HepG2 (cell line): ENCODE measurements at regions not wholly inside any gene's neighbourhood (a gene's known extent, or its start where the extent isn't known, plus 50 kb on each side); places are given as distances from the start of the nearest gene placed in this dataset.

ENCODE experiments used
- EZH2 ChIP-seq: conservative IDR thresholded peaks from 2 replicates; pipeline ENCODE4 v1.6.1; 2012; ENCODE audit warnings: mild to moderate bottlenecking, low read depth, low read length, moderate library complexity
- FOXJ3 ChIP-seq: sonication (generic); formaldehyde crosslinking; IDR thresholded peaks from 2 replicates; pipeline ENCODE4 v1.4.0; 2020; ENCODE audit warnings: missing genetic modification reagents, mild to moderate bottlenecking, borderline replicate concordance
- HOXA3 ChIP-seq: sonication (generic); formaldehyde crosslinking; IDR thresholded peaks from 2 replicates; pipeline ENCODE4 v1.5.0; 2020; ENCODE audit warnings: missing genetic modification reagents
- KDM2A ChIP-seq: sonication (generic); formaldehyde crosslinking; IDR thresholded peaks from 2 replicates; pipeline ENCODE4 v1.4.0; 2020; ENCODE audit warnings: low read depth, missing genetic modification reagents, borderline replicate concordance
- MEF2D ChIP-seq: sonication (generic); formaldehyde crosslinking; IDR thresholded peaks from 2 replicates; pipeline ENCODE4 v1.5.1; 2020; ENCODE audit warnings: mild to moderate bottlenecking, missing genetic modification reagents
- NFYC ChIP-seq: IDR thresholded peaks from 2 replicates; pipeline ENCODE4 v1.6.1; 2016; ENCODE audit warnings: missing genetic modification reagents, missing compliant biosample characterization
- RFX3 ChIP-seq: IDR thresholded peaks from 2 replicates; pipeline ENCODE4 v1.6.1; 2016; ENCODE audit warnings: missing biosample characterization, missing genetic modification reagents
- SOX6 ChIP-seq, 2 experiments: fragments of 450-650 bp in 1 of 2; sonication (generic) in 1 of 2; formaldehyde crosslinking in 1 of 2; IDR thresholded peaks; 2 replicates each; pipeline versions ENCODE4 v1.4.0 to v1.6.1; 2017 to 2020; ENCODE audit warnings: antibody characterized with exemption in 1 of 2, mild to moderate bottlenecking in 1 of 2, missing genetic modification reagents in 1 of 2
- TBX2 ChIP-seq: sonication (generic); formaldehyde crosslinking; IDR thresholded peaks from 2 replicates; pipeline ENCODE4 v1.5.0; 2020; ENCODE audit warnings: missing genetic modification reagents, mild to moderate bottlenecking, borderline replicate concordance
- THAP11 ChIP-seq: IDR thresholded peaks from 2 replicates; pipeline ENCODE4 v1.6.1; 2016; ENCODE audit warnings: missing biosample characterization, missing genetic modification reagents
- YY1 ChIP-seq: IDR thresholded peaks from 2 replicates; pipeline ENCODE4 v1.6.1; 2011; ENCODE audit warnings: low read length, low read depth, moderate library complexity, mild to moderate bottlenecking; ENCODE audit not compliant: insufficient read depth, insufficient replicate concordance
- ZNF292 ChIP-seq: sonication (generic); formaldehyde crosslinking; IDR thresholded peaks from 2 replicates; pipeline ENCODE4 v1.8.1; 2022; ENCODE audit warnings: mild to moderate bottlenecking, low read depth, missing genetic modification reagents, borderline replicate concordance
- ZNF317 ChIP-seq: sonication (generic); formaldehyde crosslinking; IDR thresholded peaks from 2 replicates; pipeline ENCODE4 v1.5.0; 2020; ENCODE audit warnings: mild to moderate bottlenecking, missing genetic modification reagents
- TF ChIP-seq, protein P1 (sequence below): sonication (generic); formaldehyde crosslinking; IDR thresholded peaks from 2 replicates; pipeline ENCODE4 v1.4.0; 2020; ENCODE audit warnings: missing genetic modification reagents, borderline replicate concordance
- TF ChIP-seq, protein P2 (sequence below): IDR thresholded peaks from 2 replicates; pipeline ENCODE4 v1.6.1; 2016; ENCODE audit warnings: missing genetic modification reagents, missing compliant biosample characterization
- TF ChIP-seq, protein P3 (sequence below): sonication (generic); formaldehyde crosslinking; IDR thresholded peaks from 2 replicates; pipeline ENCODE4 v1.4.0; 2020; ENCODE audit warnings: missing genetic modification reagents, borderline replicate concordance
- TF ChIP-seq, protein P4 (sequence below): IDR thresholded peaks from 2 replicates; pipeline ENCODE4 v1.6.1; 2016; ENCODE audit warnings: control low read depth
- TF ChIP-seq, protein P5 (sequence below): sonication (generic); formaldehyde crosslinking; IDR thresholded peaks from 2 replicates; pipeline ENCODE4 v1.8.0; 2022; ENCODE audit warnings: missing genetic modification reagents, mild to moderate bottlenecking, moderate library complexity, borderline replicate concordance

DNA sequence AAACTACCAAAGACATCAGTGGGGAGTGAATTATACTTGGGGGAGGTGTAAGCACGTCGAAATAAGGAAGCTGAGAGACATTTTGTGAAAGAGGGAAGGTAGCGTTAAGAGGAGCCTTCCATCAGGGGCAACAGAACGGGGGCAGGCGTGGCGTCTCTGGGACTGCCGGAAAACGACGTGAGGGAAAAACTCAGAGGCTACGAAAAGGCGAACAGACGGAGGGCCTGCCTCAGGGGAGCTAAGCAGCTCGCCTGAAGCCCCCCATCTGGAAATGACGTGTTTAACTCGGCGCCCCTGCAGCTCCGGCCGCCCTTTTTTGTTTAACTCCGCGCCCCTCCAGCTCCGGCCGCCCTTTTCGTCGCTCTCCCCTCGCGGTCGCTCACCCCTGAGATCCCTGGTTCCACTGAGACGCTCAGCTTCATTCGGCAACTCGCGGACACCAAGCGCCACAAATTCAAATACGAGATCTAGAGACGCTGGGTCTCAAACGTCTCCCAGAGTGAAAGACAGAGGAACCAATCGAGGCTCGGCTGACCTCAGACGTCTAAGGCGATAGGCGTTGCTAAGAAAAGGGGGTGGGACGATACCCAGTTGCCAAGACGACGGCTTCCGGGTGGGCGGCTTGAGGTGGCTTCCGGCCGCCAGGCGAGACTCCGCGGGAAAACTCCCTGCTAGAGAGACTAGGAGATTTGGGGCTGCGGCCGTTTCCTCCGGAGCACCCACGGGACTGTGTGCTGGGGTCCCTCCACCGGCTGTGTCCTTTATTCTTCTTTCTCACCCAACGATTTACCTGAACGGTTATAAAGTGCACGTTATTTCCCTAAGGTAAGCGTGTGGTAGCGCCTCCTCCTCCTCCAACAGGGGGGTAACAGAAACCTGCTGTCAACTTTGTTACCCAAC lies 383.2 kb downstream of the ZFHX3 start (continued):
- TF ChIP-seq, protein P1, sequence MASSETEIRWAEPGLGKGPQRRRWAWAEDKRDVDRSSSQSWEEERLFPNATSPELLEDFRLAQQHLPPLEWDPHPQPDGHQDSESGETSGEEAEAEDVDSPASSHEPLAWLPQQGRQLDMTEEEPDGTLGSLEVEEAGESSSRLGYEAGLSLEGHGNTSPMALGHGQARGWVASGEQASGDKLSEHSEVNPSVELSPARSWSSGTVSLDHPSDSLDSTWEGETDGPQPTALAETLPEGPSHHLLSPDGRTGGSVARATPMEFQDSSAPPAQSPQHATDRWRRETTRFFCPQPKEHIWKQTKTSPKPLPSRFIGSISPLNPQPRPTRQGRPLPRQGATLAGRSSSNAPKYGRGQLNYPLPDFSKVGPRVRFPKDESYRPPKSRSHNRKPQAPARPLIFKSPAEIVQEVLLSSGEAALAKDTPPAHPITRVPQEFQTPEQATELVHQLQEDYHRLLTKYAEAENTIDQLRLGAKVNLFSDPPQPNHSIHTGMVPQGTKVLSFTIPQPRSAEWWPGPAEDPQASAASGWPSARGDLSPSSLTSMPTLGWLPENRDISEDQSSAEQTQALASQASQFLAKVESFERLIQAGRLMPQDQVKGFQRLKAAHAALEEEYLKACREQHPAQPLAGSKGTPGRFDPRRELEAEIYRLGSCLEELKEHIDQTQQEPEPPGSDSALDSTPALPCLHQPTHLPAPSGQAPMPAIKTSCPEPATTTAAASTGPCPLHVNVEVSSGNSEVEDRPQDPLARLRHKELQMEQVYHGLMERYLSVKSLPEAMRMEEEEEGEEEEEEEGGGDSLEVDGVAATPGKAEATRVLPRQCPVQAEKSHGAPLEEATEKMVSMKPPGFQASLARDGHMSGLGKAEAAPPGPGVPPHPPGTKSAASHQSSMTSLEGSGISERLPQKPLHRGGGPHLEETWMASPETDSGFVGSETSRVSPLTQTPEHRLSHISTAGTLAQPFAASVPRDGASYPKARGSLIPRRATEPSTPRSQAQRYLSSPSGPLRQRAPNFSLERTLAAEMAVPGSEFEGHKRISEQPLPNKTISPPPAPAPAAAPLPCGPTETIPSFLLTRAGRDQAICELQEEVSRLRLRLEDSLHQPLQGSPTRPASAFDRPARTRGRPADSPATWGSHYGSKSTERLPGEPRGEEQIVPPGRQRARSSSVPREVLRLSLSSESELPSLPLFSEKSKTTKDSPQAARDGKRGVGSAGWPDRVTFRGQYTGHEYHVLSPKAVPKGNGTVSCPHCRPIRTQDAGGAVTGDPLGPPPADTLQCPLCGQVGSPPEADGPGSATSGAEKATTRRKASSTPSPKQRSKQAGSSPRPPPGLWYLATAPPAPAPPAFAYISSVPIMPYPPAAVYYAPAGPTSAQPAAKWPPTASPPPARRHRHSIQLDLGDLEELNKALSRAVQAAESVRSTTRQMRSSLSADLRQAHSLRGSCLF (CRISPR knock-in tag), result no peak
- TF ChIP-seq ZNF317 (CRISPR knock-in tag) (peak; percentile 78), HOXA3 (CRISPR knock-in tag) (peak; percentile 10), FOXJ3 (CRISPR knock-in tag) (0 out of 2 replicates have a peak, but pooled peaks have one; percentile 27), MEF2D (CRISPR knock-in tag) (peak; percentile 28), SOX6 (IDR thresholded peaks at IDR 0.05) (no peak), SOX6 (CRISPR knock-in tag; IDR thresholded peaks at IDR 0.05) (peak; percentile 51; the same call in 1 of the 2 replicates), RFX3 (CRISPR knock-in tag) (peak; percentile 99), NFYC (CRISPR knock-in tag) (peak; percentile 97), KDM2A (CRISPR knock-in tag) (peak; percentile 81), ZNF292 (CRISPR knock-in tag) (peak; percentile 16; the same call in 1 of the 2 replicates), TBX2 (CRISPR knock-in tag) (peak; percentile 45; the same call in 1 of the 2 replicates), THAP11 (peak; percentile 79), EZH2 (no peak), YY1 (peak; percentile 43)
- TF ChIP-seq, protein P2, sequence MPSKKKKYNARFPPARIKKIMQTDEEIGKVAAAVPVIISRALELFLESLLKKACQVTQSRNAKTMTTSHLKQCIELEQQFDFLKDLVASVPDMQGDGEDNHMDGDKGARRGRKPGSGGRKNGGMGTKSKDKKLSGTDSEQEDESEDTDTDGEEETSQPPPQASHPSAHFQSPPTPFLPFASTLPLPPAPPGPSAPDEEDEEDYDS (CRISPR knock-in tag), result peak; percentile 70
- TF ChIP-seq, protein P3, sequence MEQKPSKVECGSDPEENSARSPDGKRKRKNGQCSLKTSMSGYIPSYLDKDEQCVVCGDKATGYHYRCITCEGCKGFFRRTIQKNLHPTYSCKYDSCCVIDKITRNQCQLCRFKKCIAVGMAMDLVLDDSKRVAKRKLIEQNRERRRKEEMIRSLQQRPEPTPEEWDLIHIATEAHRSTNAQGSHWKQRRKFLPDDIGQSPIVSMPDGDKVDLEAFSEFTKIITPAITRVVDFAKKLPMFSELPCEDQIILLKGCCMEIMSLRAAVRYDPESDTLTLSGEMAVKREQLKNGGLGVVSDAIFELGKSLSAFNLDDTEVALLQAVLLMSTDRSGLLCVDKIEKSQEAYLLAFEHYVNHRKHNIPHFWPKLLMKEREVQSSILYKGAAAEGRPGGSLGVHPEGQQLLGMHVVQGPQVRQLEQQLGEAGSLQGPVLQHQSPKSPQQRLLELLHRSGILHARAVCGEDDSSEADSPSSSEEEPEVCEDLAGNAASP (CRISPR knock-in tag), result 0 out of 2 replicates have a peak, but pooled peaks have one; percentile 10
- TF ChIP-seq, protein P4, sequence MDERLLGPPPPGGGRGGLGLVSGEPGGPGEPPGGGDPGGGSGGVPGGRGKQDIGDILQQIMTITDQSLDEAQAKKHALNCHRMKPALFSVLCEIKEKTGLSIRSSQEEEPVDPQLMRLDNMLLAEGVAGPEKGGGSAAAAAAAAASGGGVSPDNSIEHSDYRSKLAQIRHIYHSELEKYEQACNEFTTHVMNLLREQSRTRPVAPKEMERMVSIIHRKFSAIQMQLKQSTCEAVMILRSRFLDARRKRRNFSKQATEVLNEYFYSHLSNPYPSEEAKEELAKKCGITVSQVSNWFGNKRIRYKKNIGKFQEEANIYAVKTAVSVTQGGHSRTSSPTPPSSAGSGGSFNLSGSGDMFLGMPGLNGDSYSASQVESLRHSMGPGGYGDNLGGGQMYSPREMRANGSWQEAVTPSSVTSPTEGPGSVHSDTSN (CRISPR knock-in tag), result peak; percentile 99
- TF ChIP-seq, protein P5, sequence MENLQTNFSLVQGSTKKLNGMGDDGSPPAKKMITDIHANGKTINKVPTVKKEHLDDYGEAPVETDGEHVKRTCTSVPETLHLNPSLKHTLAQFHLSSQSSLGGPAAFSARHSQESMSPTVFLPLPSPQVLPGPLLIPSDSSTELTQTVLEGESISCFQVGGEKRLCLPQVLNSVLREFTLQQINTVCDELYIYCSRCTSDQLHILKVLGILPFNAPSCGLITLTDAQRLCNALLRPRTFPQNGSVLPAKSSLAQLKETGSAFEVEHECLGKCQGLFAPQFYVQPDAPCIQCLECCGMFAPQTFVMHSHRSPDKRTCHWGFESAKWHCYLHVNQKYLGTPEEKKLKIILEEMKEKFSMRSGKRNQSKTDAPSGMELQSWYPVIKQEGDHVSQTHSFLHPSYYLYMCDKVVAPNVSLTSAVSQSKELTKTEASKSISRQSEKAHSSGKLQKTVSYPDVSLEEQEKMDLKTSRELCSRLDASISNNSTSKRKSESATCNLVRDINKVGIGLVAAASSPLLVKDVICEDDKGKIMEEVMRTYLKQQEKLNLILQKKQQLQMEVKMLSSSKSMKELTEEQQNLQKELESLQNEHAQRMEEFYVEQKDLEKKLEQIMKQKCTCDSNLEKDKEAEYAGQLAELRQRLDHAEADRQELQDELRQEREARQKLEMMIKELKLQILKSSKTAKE (CRISPR knock-in tag), result no peak
